ENCODE measurements at regions not wholly inside any gene's neighbourhood (a gene's known extent, or its start where the extent isn't known, plus 50 kb on each side); places are given as distances from the start of the nearest gene placed in this dataset.

- TF ChIP-seq, protein P1, sequence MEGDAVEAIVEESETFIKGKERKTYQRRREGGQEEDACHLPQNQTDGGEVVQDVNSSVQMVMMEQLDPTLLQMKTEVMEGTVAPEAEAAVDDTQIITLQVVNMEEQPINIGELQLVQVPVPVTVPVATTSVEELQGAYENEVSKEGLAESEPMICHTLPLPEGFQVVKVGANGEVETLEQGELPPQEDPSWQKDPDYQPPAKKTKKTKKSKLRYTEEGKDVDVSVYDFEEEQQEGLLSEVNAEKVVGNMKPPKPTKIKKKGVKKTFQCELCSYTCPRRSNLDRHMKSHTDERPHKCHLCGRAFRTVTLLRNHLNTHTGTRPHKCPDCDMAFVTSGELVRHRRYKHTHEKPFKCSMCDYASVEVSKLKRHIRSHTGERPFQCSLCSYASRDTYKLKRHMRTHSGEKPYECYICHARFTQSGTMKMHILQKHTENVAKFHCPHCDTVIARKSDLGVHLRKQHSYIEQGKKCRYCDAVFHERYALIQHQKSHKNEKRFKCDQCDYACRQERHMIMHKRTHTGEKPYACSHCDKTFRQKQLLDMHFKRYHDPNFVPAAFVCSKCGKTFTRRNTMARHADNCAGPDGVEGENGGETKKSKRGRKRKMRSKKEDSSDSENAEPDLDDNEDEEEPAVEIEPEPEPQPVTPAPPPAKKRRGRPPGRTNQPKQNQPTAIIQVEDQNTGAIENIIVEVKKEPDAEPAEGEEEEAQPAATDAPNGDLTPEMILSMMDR (IDR thresholded peaks at IDR 0.05; ENCODE audit: low read depth, low read length), result no peak
- H3K4me3 ChIP-seq (ENCODE audit: low read depth, low read length), result no peak overlapping the region
- DNase-seq (ENCODE audit: low read depth, low spot score), result peak; percentile 72
- in situ Hi-C loops (cut with HindIII; ENCODE audit: low sequenced_read_pairs), result no loop called here
These were observed 580.8 kb upstream of the TENM3 start for GRCh38 chr4:181662383-181662782.

DNA sequence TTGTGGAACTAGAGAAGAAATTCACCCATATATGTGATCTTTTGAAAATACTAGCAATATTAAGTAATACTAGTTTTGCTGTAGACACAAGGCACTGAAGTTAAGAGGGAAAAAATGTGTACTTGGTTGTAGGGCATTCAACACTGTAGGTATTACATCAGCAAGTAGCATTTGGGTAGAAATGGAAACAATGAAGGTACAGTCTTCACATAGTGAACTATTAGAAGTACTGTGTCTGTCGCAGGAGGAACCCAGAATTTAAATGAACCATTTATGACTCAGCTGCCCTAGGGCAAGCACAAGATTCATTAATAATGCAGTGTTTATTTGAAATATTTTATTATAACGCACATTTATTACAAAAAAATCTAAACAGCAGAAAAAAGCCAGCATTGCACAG is 572.7 kb upstream of the TENM3 start:
- no peak overlapping the region for H3K4me3 ChIP-seq (ENCODE audit: low read depth, low read length)
- DNase-seq (ENCODE audit: low read depth, low spot score), result no peak
- in situ Hi-C loops (cut with HindIII; ENCODE audit: low sequenced_read_pairs), result no loop called here
- TF ChIP-seq, protein P1 (IDR thresholded peaks at IDR 0.05; ENCODE audit: low read depth, low read length), result no peak

GRCh38 chr4:181671672-181672071 is 571.5 kb upstream of the TENM3 start:
- TF ChIP-seq, protein P1 (IDR thresholded peaks at IDR 0.05; ENCODE audit: low read depth, low read length), result no peak
- DNase-seq (ENCODE audit: low read depth, low spot score), result no peak
- in situ Hi-C loops (cut with HindIII; ENCODE audit: low sequenced_read_pairs), result no loop called here
- H3K4me3 ChIP-seq (ENCODE audit: low read depth, low read length), result no peak overlapping the region

DNA sequence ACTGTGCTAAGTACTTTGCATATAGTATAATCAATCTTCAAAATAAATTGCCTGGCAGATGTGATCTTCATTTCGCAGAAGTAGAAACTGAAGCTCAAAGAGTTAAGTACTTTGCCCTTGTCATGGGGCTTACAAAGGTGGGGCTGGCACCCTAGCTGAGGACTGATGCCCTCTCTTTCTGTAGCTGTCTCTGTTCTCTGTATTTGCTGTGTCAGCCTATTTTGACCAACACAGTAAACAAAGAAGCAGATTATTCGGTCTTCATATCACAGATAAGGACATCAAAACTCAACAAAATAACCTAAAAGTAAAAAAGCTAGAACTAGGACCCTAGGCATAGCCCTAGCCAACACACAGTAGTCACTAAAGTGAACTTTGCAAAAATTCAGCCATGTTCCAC is 570.5 kb upstream of the TENM3 start:
- DNase-seq (ENCODE audit: low read depth, low spot score), result no peak
- TF ChIP-seq, protein P1 (IDR thresholded peaks at IDR 0.05; ENCODE audit: low read depth, low read length), result no peak
- no peak overlapping the region for H3K4me3 ChIP-seq (ENCODE audit: low read depth, low read length)
- in situ Hi-C loops (cut with HindIII; ENCODE audit: low sequenced_read_pairs), result no loop called here

- TF ChIP-seq, protein P1 (IDR thresholded peaks at IDR 0.05; ENCODE audit: low read depth, low read length), result no peak
- H3K4me3 ChIP-seq (ENCODE audit: low read depth, low read length), result no peak overlapping the region
- DNase-seq (ENCODE audit: low read depth, low spot score), result peak; percentile 50
- in situ Hi-C loops (cut with HindIII; ENCODE audit: low sequenced_read_pairs), result no loop called here
These were observed 568.8 kb upstream of the TENM3 start for GRCh38 chr4:181674315-181674875.

- in situ Hi-C loops (cut with HindIII; ENCODE audit: low sequenced_read_pairs), result no loop called here
- no peak overlapping the region for H3K4me3 ChIP-seq (ENCODE audit: low read depth, low read length)
- TF ChIP-seq, protein P1 (IDR thresholded peaks at IDR 0.05; ENCODE audit: low read depth, low read length), result no peak
- no peak for DNase-seq (ENCODE audit: low read depth, low spot score)
These were observed 566.7 kb upstream of the TENM3 start for GRCh38 chr4:181676546-181676945.

DNA sequence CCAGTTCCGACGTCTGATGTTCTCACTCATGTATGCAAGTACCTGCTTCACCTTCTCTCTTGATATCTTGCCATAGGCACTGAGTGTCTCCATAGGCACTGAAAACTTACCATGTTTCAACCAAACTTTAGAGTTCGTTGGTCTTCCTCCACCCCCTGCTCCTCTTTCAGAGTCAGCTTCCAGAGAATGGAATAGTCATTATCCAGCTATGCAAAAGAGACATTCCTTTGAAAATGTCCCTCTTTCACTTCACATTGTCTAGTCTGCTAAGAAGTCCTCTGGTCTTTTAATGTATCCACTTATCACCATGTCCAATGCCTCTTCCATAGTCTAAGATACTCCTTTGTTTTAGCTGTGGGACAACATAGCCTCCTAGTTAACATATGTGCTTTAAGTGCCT is 566.0 kb upstream of the TENM3 start:
- in situ Hi-C loops (cut with HindIII; ENCODE audit: low sequenced_read_pairs), result no loop called here
- TF ChIP-seq, protein P1 (IDR thresholded peaks at IDR 0.05; ENCODE audit: low read depth, low read length), result no peak
- no peak overlapping the region for H3K4me3 ChIP-seq (ENCODE audit: low read depth, low read length)
- no peak for DNase-seq (ENCODE audit: low read depth, low spot score)

All from astrocyte of the spinal cord (primary cell).